ENCODE measurements at regions not wholly inside any gene's neighbourhood (a gene's known extent, or its start where the extent isn't known, plus 50 kb on each side); places are given as distances from the start of the nearest gene placed in this dataset.

- ChIA-PET POLR2A (no interaction called here), CTCF (no interaction called here)
- no peaks in the 10 kb centered on the region for H3K36me3 ChIP-seq (ENCODE audit: control insufficient read depth, insufficient read depth, low read length)
- DNase-seq (ENCODE audit: low read depth): no peak
- TF ChIP-seq CTCF (IDR thresholded peaks at IDR 0.05; ENCODE audit: insufficient read depth, low read depth, low read length): no peak
- H3K4me3 ChIP-seq (ENCODE audit: low read depth, low read length): no peak overlapping the region
- no peaks in the 10 kb centered on the region for H3K27me3 ChIP-seq (ENCODE audit: control insufficient read depth, insufficient read depth, low read length)
These were observed 470.4 kb downstream of the KDM5D start for GRCh38 chrY:19274076-19274475.

- ChIA-PET CTCF (interaction anchor here (1.4 kb wide), 1 partner anchor 10 kb away, joined by 3 read pairs; no protein-coding TSS in a partner anchor), POLR2A (no interaction called here)
- Histone ChIP-seq H3K4me3 (ENCODE audit: low read depth, low read length) (no peak overlapping the region), H3K36me3 (ENCODE audit: control insufficient read depth, insufficient read depth, low read length) (no peaks in the 10 kb centered on the region), H3K27me3 (ENCODE audit: control insufficient read depth, insufficient read depth, low read length) (no peaks in the 10 kb centered on the region)
- no peak for TF ChIP-seq CTCF (IDR thresholded peaks at IDR 0.05; ENCODE audit: insufficient read depth, low read depth, low read length)
- no peak for DNase-seq (ENCODE audit: low read depth)
These were observed 476.2 kb downstream of the KDM5D start for GRCh38 chrY:19268331-19268730.

- no peak for DNase-seq (ENCODE audit: low read depth)
- H3K4me3 ChIP-seq (ENCODE audit: low read depth, low read length): no peak overlapping the region
- CTCF ChIA-PET: no interaction called here
- H3K36me3 ChIP-seq (ENCODE audit: control insufficient read depth, insufficient read depth, low read length): no peaks in the 10 kb centered on the region
- POLR2A ChIA-PET: no interaction called here
- TF ChIP-seq CTCF (IDR thresholded peaks at IDR 0.05; ENCODE audit: insufficient read depth, low read depth, low read length): no peak
- no peaks in the 10 kb centered on the region for H3K27me3 ChIP-seq (ENCODE audit: control insufficient read depth, insufficient read depth, low read length)
These were observed 479.1 kb downstream of the KDM5D start for GRCh38 chrY:19265404-19265803.

GRCh38 chrY:19262310-19262709, 482.2 kb downstream of the KDM5D start:
- H3K27me3 ChIP-seq (ENCODE audit: control insufficient read depth, insufficient read depth, low read length): no peaks in the 10 kb centered on the region
- POLR2A ChIA-PET: no interaction called here
- DNase-seq (ENCODE audit: low read depth): no peak
- CTCF ChIA-PET: no interaction called here
- H3K4me3 ChIP-seq (ENCODE audit: low read depth, low read length): no peak overlapping the region
- no peaks in the 10 kb centered on the region for H3K36me3 ChIP-seq (ENCODE audit: control insufficient read depth, insufficient read depth, low read length)
- no peak for TF ChIP-seq CTCF (IDR thresholded peaks at IDR 0.05; ENCODE audit: insufficient read depth, low read depth, low read length)

GRCh38 chrY:19232276-19232994, 458.9 kb upstream of the HSFY2 start:
- no peak for TF ChIP-seq CTCF (IDR thresholded peaks at IDR 0.05; ENCODE audit: insufficient read depth, low read depth, low read length)
- H3K36me3 ChIP-seq (ENCODE audit: control insufficient read depth, insufficient read depth, low read length): no peaks in the 10 kb centered on the region
- H3K4me3 ChIP-seq (ENCODE audit: low read depth, low read length): no peak overlapping the region
- no peaks in the 10 kb centered on the region for H3K27me3 ChIP-seq (ENCODE audit: control insufficient read depth, insufficient read depth, low read length)
- no peak for DNase-seq (ENCODE audit: low read depth)
- CTCF ChIA-PET: no interaction called here
- POLR2A ChIA-PET: no interaction called here

Measured in BJ (cell line).